ENCODE measurements at regions not wholly inside any gene's neighbourhood (a gene's known extent, or its start where the extent isn't known, plus 50 kb on each side); places are given as distances from the start of the nearest gene placed in this dataset.

GRCh38 chr7:13050703-13051102 lies 363.3 kb downstream of the ARL4A start:
- peak overlapping the region; percentile 30; the same call in 1 of the 2 replicates for H3K4me2 ChIP-seq (ENCODE audit: low read length)
- H3K27me3 ChIP-seq (ENCODE audit: insufficient read depth, low read length), result no peaks in the 10 kb centered on the region
- H3K4me1 ChIP-seq (ENCODE audit: control insufficient read depth in 1 of 2, insufficient read depth in 2 of 2, low read length in 2 of 2), result peaks cover 4 to 28% of the 10 kb centered on the region in 2 experiments; a peak in 3 of 4 replicates
- H3K36me3 ChIP-seq (ENCODE audit: control insufficient read depth in 1 of 2, insufficient read depth in 2 of 2, low read length in 2 of 2), result no peaks in the 10 kb centered on the region
- H4K20me1 ChIP-seq (ENCODE audit: insufficient read depth), result no peaks in the 10 kb centered on the region
- H3K9me2 ChIP-seq (ENCODE audit: insufficient read depth), result no peaks in the 10 kb centered on the region
- H3K9me3 ChIP-seq (ENCODE audit: control insufficient read depth in 1 of 2, insufficient read depth in 1 of 2, low read depth in 1 of 2, low read length in 2 of 2), result no peaks in the 10 kb centered on the region
- intact Hi-C loops (cut with micrococcal nuclease), result no loop called here
- ChIA-PET POLR2A (no interaction called here), RAD21 (ENCODE audit: low non-redundant PET in 1 of 2, low total read pairs in 2 of 2, uncharacterized antibody in 2 of 2, unreplicated experiment in 2 of 2) (no interaction called here), CTCF (interaction anchor here (2.2 kb wide), 1 partner anchor 363 kb away, joined by 7 read pairs; the partner anchor contains the start of gene ARL4A)
- 0 out of 2 replicates have a peak, but pooled peaks have one; percentile 19 for TF ChIP-seq CBX3 (IDR thresholded peaks at IDR 0.05; ENCODE audit: low read depth)
- no peak for TF ChIP-seq YY1 (IDR thresholded peaks at IDR 0.05; ENCODE audit: extremely low read depth, insufficient replicate concordance, low read depth, low read length)
- 0 out of 2 replicates have a peak, but pooled peaks have one; percentile 19 for TF ChIP-seq FOSL1 (IDR thresholded peaks at IDR 0.05; ENCODE audit: low read depth)
- TF ChIP-seq JUND (IDR thresholded peaks at IDR 0.05), result peak; percentile 30; the same call in 1 of the 2 replicates
- no peak overlapping the region for H3K4me3 ChIP-seq (replicated peaks in 1 of 2; ENCODE audit: low read depth in 1 of 2, low read length in 2 of 2)
- H3K79me2 ChIP-seq (ENCODE audit: insufficient read depth, low read length), result no peaks in the 10 kb centered on the region
- ATAC-seq (no peak), DNase-seq (ENCODE audit: low read depth, low spot score) (no peak)
- no peak overlapping the region for H3K9ac ChIP-seq (ENCODE audit: low read length)
- H2AFZ ChIP-seq (ENCODE audit: low read depth, low read length, poor library complexity, severe bottlenecking), result peak overlapping the region; percentile 98
- no peak overlapping the region for H3K27ac ChIP-seq (ENCODE audit: low read depth, low read length)
- no TSS peak for BruUV-seq (replicated peaks)

GRCh38 chr7:13055732-13056368 lies 368.4 kb downstream of the ARL4A start:
- no peaks in the 10 kb centered on the region for H3K36me3 ChIP-seq (ENCODE audit: control insufficient read depth in 1 of 2, insufficient read depth in 2 of 2, low read length in 2 of 2)
- peaks cover under 1% of the 10 kb centered on the region in 2 experiments; a peak in 3 of 4 replicates for H3K4me1 ChIP-seq (ENCODE audit: control insufficient read depth in 1 of 2, insufficient read depth in 2 of 2, low read length in 2 of 2)
- no peak for TF ChIP-seq TCF7L2 (IDR thresholded peaks at IDR 0.05; ENCODE audit: borderline replicate concordance, extremely low read depth, insufficient read depth, insufficient read length)
- TF ChIP-seq EZH2phosphoT487 (IDR thresholded peaks at IDR 0.05; ENCODE audit: borderline replicate concordance), result no peak
- no peak for TF ChIP-seq SRF (IDR thresholded peaks at IDR 0.05; ENCODE audit: low read depth)
- TF ChIP-seq CTCF (IDR thresholded peaks at IDR 0.05 in 2 of 3, conservative IDR thresholded peaks at IDR 0.05 in 1 of 3; ENCODE audit: borderline replicate concordance in 1 of 3, insufficient read depth in 1 of 3, low read depth in 2 of 3, low read length in 2 of 3), result no peak
- no peak for TF ChIP-seq ZFX (IDR thresholded peaks at IDR 0.05)
- TF ChIP-seq FOSL1 (IDR thresholded peaks at IDR 0.05; ENCODE audit: low read depth), result no peak
- TF ChIP-seq EGR1 (IDR thresholded peaks at IDR 0.05; ENCODE audit: low read depth), result no peak
- no peak for TF ChIP-seq SIN3A (IDR thresholded peaks at IDR 0.05; ENCODE audit: low read depth)
- TF ChIP-seq SP1 (IDR thresholded peaks at IDR 0.05; ENCODE audit: low read depth), result no peak
- no peak for TF ChIP-seq ATF3 (IDR thresholded peaks at IDR 0.05)
- no peak for TF ChIP-seq POLR2A (IDR thresholded peaks at IDR 0.05; ENCODE audit: borderline replicate concordance, extremely low read depth, insufficient read depth, insufficient read length)
- intact Hi-C loops (cut with micrococcal nuclease), result no loop called here
- H3K4me3 ChIP-seq (replicated peaks in 1 of 2; ENCODE audit: low read depth in 1 of 2, low read length in 2 of 2), result no peak overlapping the region
- no peaks in the 10 kb centered on the region for H4K20me1 ChIP-seq (ENCODE audit: insufficient read depth)
- H3K9me2 ChIP-seq (ENCODE audit: insufficient read depth), result no peaks in the 10 kb centered on the region
- H3K27ac ChIP-seq (ENCODE audit: low read depth, low read length), result no peak overlapping the region
- DNase-seq (ENCODE audit: low read depth, low spot score), result no peak
- ChIA-PET RAD21 (ENCODE audit: low non-redundant PET in 1 of 2, low total read pairs in 2 of 2, uncharacterized antibody in 2 of 2, unreplicated experiment in 2 of 2) (no interaction called here), POLR2A (no interaction called here), CTCF (no interaction called here)
- no peak for ATAC-seq
- no peaks in the 10 kb centered on the region for H3K79me2 ChIP-seq (ENCODE audit: insufficient read depth, low read length)
- no peak overlapping the region for H2AFZ ChIP-seq (ENCODE audit: low read depth, low read length, poor library complexity, severe bottlenecking)
- H3K9me3 ChIP-seq (ENCODE audit: control insufficient read depth in 1 of 2, insufficient read depth in 1 of 2, low read depth in 1 of 2, low read length in 2 of 2), result no peaks in the 10 kb centered on the region
- H3K9ac ChIP-seq (ENCODE audit: low read length), result no peak overlapping the region
- H3K4me2 ChIP-seq (ENCODE audit: low read length), result no peak overlapping the region
- H3K27me3 ChIP-seq (ENCODE audit: insufficient read depth, low read length), result no peaks in the 10 kb centered on the region
- BruUV-seq (replicated peaks), result no TSS peak

Data from HCT116 (cell line).